ENCODE measurements at regions not wholly inside any gene's neighbourhood (a gene's known extent, or its start where the extent isn't known, plus 50 kb on each side); places are given as distances from the start of the nearest gene placed in this dataset.

GRCh38 chr13:29923554-29924481 is 73.4 kb upstream of the UBL3 start:
- peak; percentile 97 for TF ChIP-seq CTCF (IDR thresholded peaks at IDR 0.05; ENCODE audit: insufficient read depth, low read depth, low read length)
- no peak for TF ChIP-seq EZH2 (IDR thresholded peaks at IDR 0.05; ENCODE audit: insufficient read depth, low read length)

All from astrocyte (in vitro differentiated cells and primary cell).